ENCODE measurements at regions not wholly inside any gene's neighbourhood (a gene's known extent, or its start where the extent isn't known, plus 50 kb on each side); places are given as distances from the start of the nearest gene placed in this dataset.

DNA sequence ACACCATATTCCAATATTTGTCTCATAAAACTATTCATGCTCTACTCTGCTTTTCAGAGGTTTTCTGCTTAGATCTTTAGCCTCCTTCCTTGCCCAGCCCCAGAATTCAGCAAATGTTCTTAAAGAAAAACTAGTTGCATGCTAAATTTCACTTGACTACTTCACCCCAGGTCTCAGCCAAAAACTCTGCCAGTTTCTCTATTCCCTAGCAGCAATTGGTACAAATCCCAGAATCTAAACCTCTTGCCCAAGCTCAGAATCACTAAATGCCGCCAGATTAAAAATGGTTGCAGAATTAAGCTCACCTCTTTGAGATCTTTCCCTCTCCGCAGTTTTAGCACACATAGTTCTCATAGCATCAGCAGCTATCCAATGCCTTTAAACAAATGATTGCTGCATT, 331.2 kb upstream of the SMARCA2 start:
- DNase-seq (ENCODE audit: low read depth) = no peak

DNA sequence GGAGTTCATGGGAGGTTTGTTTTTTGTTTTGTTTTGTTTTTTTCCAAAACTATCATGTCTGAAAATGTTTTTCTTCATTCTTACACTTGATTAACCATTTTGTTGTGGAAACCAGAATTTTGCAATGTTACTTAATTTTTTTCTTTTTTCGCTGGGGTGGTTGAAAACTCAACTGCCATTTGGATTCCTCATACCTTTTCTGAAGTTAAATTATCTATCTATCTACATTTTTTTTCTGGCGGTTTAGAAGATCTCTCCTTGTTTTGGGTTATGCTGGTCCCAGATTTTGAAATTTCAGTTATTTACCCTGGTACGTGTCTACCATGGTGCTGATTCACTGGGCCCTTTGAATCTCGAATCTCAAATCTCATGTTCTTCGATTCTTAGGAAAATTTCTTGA, 316.2 kb upstream of the SMARCA2 start:
- no peak for DNase-seq (ENCODE audit: low read depth)

DNA sequence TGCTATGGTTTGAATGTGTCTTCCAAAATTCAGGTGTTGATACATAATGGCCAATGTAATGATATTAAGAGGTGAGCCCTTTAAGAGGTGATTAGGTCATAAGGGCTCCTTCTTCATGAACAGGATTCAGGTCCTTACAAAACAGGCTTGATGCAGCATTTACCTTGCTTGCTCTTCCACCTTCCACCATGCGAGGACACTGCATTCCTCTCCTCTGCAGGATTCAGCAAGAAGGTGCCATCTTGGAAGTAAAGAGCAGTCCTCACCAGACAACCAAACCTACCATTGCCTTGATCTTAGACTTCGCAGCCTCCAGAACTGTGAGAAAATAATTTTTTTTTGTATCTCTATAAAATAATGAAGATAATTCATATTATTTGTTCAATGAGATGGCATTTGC, 314.0 kb upstream of the SMARCA2 start:
- no peak for DNase-seq (ENCODE audit: low read depth)

DNA sequence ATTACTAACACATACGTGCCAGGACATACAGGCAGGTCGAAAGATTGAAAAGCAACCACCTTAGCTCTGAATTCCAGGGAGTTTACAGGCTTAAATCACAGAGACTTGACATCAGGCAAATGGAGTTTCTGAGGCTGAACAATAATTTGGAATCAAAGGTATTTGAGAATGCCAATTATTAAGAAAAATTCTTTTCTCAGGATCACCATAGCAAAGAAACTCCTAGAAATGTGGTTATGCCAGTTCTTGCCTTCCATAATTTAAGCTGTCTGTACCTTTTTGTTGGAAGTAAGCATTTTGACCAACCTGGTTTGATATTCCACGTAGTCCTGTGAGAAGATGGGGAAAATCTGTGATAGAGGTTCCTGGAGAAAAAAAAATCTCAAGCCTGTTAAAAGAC, 312.4 kb upstream of the SMARCA2 start:
- no peak for DNase-seq (ENCODE audit: low read depth)

DNA sequence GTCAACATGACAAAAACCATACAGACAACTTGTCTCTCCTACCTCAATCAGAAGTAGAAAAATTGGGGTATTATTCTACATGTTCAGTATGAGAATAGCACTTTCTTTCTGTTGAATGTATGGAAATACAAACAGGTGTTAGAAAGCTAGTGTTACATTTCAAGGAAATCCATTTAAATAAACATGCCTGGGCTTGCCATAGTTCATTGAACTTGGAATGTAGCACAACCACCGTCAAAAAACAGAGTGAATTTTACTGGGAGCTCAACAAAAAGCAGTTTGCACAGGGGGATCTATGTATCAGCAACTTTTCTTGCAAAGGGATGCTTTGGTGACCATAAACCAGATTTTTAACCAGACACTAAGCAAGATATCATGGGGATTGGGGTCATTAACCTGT, 307.9 kb upstream of the SMARCA2 start:
- DNase-seq (ENCODE audit: low read depth) = no peak

DNA sequence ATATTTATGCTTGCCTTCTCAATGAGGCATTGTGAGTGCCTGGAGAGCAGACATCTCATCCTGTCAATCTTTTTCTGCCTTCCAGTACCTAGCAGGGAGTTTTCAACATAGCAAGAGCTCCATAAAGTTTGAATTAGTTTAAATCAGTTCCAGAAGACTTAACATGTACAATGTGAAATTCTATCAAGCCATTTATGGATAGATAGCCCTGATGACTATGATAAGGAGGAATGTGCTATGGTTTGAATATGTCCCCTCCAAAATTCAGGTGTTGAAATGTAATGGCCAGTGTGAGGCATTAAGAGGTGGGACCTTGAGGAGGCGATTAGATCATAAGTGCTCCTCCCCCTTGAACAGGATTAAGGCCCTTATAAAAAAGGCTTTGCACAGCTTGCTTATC, 306.9 kb upstream of the SMARCA2 start:
- DNase-seq (ENCODE audit: low read depth) = no peak

DNA sequence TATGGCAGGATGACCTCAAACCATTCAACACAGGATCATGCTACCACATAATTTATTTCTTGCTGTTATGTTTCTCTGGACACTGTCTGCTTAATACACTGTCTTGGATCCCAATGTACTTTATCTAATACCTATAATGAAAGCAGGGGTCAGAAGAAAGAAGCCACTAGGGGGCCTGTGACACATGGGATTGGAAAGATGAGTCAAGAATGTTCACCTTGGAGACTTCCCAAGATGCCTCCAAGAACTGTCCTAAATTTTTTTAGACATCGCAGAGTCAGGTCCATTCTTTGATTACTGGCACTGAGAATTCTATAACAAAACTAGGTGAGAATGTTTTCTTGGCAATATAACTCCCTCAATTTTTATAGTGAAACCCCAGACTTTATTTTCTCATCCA, 305.8 kb upstream of the SMARCA2 start:
- DNase-seq (ENCODE audit: low read depth) = no peak

DNA sequence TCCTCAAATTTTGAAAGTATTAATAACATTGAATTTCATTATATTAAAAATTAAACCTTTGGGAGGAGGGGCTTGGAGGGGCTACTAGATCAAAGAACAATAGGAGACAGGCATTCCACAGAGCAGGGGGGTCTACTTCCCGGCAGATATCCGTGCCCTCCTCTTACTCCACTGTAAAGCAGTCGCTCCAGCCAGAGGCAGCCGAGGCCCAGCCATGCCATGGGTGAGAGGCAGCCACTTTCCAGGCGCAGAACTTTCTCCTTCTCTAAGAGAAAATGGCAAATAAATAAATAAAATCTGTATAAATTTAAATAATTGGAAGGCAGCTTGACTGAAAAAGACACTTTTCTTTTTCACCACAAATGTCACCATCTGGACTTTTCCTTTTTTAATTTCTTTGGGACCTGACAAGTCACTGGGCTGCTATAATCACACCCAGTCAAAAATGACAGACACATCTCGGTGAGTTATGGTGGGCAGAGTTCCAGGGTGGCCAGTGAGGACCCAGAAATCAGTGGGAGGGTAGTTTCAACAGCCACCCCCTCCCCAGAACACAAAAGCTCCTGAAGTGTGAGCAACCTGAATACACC, 302.2 kb upstream of the SMARCA2 start:
- no peak for DNase-seq (ENCODE audit: low read depth)

DNA sequence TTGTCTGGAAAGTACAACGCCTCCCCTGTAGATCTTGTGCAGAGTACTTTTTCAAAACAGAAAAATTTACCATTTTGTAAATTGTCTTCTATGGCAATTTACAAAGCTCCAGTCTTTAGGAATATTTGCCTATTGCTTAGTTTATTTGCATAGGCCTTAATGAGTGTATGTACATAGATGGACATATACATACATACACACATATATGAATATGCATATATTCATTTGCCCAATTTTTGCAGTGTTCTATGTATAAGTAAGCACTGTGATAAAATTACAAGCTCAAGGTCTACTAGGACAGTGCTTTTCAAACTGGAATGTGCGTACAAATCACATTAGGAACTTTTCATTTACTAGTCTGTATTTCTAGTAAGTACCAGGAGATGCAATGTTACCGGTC, 301.3 kb upstream of the SMARCA2 start:
- no peak for DNase-seq (ENCODE audit: low read depth)

DNA sequence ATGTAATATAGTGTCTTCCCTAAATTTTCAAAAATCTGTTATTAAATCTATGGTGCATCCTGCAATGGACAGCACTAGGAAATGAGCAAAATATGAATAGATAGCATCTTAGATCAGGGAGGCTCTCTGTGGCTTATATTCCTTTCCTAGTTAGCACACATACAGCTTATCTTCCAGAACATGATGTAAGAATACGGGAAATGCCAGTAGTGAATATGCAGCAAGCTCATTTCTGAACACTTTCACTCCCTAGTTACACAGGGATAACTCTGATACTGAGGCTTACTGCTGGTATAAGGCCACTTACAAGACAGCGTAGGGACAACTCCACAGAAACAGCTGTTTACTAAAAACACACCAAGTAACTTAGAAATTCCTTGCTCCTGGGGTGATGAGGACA, 297.3 kb upstream of the SMARCA2 start:
- no peak for DNase-seq (ENCODE audit: low read depth)

DNA sequence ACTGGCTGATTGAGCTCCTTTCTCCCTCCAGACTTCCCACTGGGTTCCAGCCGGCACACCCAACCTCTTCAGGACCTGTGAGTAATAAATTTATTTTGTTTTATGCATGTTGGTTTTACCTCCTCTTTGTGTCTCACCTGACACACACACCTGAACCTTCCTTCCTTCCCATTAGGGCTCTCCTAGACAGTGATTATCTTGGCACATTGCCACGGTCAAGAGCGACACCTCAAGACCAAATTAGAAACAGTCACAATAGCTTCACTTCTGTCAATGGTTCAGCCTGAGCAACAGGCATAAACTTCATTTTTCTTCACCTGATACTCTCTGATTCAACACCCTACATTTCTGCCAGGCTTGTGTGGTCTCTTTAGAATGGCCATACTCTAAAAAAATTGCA, 296.3 kb upstream of the SMARCA2 start:
- no peak for DNase-seq (ENCODE audit: low read depth)

DNA sequence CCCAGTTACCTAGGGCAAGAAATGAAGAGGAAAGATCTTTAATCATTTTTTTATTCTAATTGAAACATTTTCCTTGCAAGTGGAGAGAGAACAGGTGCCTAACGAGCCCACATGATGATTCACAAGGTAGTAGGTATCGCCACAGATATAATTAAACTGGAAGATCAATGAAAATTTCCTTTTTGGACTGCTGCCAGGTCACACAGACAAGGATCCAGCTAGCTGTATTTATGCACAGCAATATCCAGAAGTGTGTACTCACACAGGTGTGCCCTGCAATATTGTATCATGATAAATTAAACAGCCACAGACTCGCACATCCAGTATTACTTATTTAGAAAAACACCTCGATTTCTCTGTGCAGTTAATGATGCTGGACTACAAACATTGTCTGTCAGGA, 294.0 kb upstream of the SMARCA2 start:
- DNase-seq (ENCODE audit: low read depth) = no peak

DNA sequence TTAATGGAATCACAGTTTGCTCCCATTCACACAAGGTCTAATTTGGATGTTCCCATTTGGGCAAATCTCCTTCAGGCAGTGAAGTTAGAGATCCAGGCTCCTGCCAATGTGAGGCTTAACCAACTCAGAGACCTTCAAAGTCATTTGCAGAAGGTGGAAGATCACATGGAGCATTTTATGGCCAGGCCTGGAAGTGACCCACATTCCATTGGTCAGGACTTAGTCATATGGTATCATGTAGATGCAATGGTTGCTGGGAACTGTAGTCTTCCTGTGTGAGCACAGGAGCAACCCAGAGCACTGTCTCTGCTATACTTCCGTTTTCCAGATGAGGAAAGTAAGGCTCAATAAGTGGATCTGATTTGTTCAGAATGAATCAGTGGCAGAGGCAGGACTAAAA, 292.7 kb upstream of the SMARCA2 start:
- no peak for DNase-seq (ENCODE audit: low read depth)

DNA sequence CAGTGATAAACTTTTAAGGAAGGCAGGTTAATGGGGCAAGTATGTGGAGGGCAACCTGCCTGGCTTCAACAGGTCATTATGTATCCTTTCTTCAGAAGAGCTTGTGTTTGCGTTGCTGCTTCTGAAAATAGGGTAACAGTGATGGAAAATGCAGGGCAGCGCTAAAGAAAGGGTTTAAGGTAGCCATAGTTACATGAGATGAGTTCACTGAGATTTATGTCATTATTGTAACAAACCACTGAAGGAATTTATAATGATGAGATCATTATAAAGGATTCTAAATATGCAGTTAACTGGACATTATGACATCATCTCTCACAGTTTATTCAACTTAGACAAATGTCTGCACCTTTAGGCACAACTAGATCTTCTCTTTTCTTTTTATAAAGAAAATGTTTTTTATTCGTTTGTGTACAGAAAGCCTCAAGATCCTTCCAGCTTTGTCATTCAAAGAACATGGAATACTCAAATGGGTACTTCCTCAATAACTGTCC, 291.6 kb upstream of the SMARCA2 start:
- no peak for DNase-seq (ENCODE audit: low read depth)

DNA sequence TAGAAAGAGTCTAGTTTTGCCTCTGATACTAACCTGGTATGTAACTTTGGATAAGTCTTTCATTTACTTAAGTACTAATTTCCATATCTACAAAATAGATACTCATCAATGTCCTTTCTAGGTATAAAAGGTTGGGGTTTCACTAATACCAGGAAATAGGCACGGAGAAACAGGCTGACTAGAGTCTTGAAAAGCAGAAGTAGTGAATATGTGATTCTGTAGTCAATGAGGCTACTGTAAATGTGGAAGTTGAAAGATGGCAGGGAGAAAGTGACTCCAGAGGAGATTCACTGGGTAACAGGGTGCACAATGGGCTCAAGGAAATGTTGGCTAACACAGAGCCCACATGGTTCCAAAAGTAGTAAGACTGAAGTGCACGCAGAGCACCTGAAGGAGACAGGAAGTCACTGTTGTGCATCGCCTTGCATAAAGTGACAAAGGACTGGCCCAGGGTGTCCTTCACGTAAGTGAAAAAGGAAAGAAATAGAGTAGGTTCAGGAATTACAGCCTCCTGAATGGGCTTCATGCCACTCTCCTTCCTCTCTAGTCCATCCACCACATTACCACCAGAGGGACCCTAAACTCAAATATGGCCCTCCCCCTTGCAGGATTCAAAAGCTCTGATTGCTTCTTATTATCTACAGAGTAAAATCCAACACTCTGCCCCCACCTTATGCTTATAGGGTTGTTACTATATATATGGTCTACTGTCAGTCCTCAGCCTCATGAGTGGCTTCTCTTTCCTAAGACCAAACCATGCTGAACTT, 288.0 kb upstream of the SMARCA2 start:
- no peak for DNase-seq (ENCODE audit: low read depth)

DNA sequence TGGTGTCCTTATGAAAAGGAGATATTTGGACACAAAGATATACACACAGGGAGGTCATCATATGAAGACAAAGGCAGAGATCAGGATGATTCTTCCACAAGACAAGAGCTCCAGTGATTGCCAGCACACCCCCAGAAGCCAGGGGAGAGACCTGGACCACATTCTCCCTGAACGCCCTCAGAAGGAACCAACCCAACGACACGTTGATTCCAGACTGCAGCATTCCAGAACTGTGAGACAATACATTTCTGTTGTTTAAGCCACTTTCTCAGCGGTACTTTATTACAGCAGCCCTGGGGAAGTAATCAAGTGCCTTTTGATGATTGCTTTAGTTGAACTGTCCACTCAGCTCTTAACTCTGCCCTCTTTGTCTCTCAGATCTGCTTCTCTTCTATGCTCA, 285.5 kb upstream of the SMARCA2 start:
- DNase-seq (ENCODE audit: low read depth) = no peak

DNA sequence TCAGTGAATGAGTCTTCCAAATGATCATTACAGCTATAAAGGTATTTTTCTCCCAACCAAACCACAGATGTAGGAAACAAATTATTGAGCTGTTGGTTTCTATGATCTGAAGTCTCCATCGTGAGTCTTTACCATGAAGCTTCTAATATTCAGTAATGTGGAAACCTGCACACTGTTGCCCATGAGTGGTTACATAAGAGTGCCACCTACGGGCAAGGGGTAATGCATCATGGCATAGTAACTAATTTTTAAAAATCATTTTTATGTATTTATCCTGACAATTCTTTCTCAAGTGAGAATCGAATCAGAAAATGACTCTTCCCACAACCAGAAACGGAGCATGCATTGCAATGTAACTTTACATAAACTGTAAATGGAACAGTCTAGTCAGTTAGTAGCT, 282.5 kb upstream of the SMARCA2 start:
- DNase-seq (ENCODE audit: low read depth) = no peak

DNA sequence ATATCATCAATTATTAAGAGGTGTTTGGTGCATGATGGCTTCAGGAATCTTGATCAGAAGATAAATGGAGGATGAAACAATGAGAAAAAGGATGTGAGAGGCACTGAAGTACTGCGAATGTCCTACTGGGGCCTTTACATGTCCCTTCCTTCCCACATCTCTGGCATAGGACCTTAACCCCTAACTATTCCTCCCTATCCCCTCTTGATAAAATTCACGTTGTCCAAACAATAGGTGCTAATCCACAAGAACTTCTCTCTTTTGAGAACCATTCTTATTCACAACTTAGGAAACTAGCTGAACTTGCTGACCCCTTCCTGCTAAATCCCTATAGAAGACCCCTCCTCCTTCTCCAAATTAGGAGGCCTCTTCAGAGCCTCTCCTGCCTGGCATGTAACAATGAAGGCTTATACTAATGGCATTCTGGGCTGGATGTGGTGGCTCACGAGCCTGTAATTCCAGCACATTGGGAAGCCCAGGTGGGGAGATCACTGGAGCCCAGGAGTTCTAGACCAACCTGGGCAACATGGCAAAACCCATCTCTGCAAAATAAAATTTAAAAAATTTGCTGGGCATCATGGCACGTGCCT, 276.5 kb upstream of the SMARCA2 start:
- DNase-seq (ENCODE audit: low read depth) = no peak

DNA sequence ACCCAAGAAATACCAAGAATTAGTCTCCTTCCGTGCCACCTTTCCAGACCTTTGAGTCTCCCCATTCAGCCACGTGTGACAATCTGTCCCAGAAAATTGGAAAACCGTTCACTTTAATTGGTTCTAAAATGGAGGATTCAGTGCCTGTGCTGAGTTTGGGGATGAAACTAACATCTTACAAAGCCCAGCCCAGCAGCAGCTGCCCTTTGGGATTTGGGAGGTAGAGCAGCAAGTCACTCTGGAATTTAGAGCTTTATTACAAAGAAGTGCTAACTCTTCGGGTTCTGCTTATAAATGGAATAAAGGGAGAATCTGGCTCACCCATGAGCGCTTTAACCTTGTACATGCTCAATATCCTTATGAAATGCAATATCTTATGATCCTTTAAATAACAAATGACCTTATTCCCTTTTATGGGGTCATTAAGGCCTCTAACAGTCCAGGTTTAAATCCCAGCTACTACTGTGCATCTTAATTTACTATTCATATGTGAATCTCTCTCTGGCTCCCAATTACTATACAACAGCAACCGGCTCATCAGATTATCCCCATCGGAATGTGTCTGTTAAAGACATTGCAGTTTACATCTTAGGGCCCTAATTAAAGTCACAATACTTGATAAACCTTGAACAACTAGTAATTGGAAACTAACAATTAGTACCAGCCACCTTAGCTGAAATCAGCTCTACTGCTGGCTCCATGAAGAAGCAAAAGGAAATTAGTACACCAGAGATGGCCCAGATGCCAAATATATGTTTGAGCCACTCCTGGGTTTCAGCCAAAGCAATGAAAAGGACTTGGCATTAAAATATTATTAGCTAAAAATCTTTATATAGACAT, 271.8 kb upstream of the SMARCA2 start:
- no peak for DNase-seq (ENCODE audit: low read depth)

DNA sequence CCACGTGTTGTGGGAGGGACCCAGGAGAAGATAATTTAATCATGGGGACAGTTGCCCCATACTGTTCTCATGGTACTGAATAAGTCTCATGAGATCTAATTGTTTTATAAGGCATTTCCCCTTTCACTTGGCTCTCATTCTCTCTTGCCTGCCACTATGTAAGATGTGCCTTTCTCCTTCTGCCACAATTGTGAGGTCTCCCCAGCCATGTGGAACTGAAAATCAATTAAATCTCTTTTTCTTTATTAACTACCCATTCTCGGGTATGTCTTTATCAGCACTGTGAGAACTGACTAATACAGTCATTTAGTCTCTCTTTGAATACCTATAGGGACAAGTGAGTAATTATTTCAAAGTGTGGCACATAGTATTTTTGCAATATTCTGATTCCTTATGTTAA, 269.2 kb upstream of the SMARCA2 start:
- DNase-seq (ENCODE audit: low read depth) = no peak

DNA sequence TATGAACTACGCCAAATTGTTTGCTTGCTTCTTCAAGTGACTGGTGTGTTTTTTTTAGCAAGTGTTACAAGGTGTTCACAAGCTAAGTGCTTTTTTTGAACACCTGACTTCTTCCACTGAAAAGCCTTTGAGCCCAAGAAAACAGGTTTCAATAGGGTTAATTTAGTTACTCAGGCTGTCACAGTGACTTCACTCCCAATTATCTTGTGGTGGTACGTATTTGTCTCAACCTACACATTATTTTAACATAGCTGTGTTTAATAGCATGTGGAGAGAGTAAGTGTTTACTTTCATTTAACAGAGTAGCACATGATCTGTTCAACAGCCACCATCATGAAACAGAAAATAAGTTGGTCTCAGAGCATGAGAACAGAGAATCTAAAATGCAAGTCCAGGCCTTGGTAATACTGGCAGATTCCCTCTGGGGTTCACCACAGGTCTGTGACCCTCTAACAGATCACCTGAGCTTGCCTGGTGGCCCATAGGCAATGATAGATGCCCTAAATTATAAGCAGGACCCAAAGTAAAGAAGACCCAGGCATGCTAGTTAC, 267.7 kb upstream of the SMARCA2 start:
- DNase-seq (ENCODE audit: low read depth) = no peak

DNA sequence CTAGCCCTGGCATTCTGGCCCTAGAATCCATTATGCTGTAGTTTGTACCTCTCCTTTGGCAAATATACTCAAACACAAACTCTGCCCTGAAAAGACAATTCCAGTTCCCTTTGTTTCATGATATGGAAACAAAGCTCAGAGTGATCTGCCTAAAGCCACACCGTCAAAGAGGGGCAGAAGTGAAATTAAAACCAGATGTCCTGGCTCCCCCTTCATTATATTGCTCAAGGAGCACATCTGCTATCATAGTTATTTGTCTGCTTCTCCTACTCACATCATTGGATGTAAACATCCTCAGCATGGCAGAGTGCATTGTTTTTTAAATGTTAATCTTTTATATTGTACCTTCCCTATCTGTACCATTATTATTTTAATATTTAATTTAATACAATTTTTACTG, 266.7 kb upstream of the SMARCA2 start:
- no peak for DNase-seq (ENCODE audit: low read depth)

Data from T follicular helper cell (primary cell).